ENCODE measurements at regions not wholly inside any gene's neighbourhood (a gene's known extent, or its start where the extent isn't known, plus 50 kb on each side); places are given as distances from the start of the nearest gene placed in this dataset.

GRCh38 chr9:86488794-86489193 is 134.6 kb upstream of the TUT7 start:
- Mint-ChIP-seq H3K4me3 (no peak overlapping the region), H3K27me3 (ENCODE audit: low read depth in 3 of 3) (peaks cover 2 to 4% (median 4%) of the 10 kb centered on the region in 3 donors), H3K4me1 (peaks cover 14% of the 10 kb centered on the region), H3K36me3 (peaks cover 0 to 2% of the 10 kb centered on the region in 2 donors), H3K9me3 (peaks cover 0 to 4% (median 0%) of the 10 kb centered on the region in 7 donors), H3K27ac (no peak overlapping the region)
- Histone ChIP-seq H3K4me1 (ENCODE audit: control insufficient read depth in 1 of 2, insufficient read depth in 2 of 2, low read length in 2 of 2) (peaks cover 14 to 17% of the 10 kb centered on the region in 2 donors), H3K9me3 (replicated peaks in 1 of 2; ENCODE audit: control insufficient read depth in 1 of 2, insufficient read depth in 1 of 2, low read length in 2 of 2) (no peaks in the 10 kb centered on the region), H2AFZ (ENCODE audit: insufficient read depth, low read depth, low read length, poor library complexity, severe bottlenecking) (no peak overlapping the region), H3K9ac (ENCODE audit: insufficient read depth, low read length, poor library complexity, severe bottlenecking) (no peak overlapping the region), H3K79me2 (ENCODE audit: insufficient read depth, low read length) (no peaks in the 10 kb centered on the region), H3K4me3 (replicated peaks in 1 of 3; ENCODE audit: low read depth in 2 of 3, low read length in 3 of 3) (no peak overlapping the region), H4K20me1 (ENCODE audit: insufficient read depth, low read length) (no peaks in the 10 kb centered on the region), H3K36me3 (replicated peaks in 1 of 2; ENCODE audit: control insufficient read depth in 1 of 2, insufficient read depth in 2 of 2, low read length in 2 of 2) (no peaks in the 10 kb centered on the region), H3K4me2 (replicated peaks; ENCODE audit: extremely low read depth, low read length, poor library complexity, severe bottlenecking) (no peak overlapping the region), H3K27me3 (ENCODE audit: control insufficient read depth in 2 of 2, insufficient read depth in 2 of 2, low read length in 2 of 2) (peaks cover 0 to 4% of the 10 kb centered on the region in 2 donors), H3K27ac (ENCODE audit: low read depth in 1 of 2, low read length in 2 of 2) (no peak overlapping the region)
- intact Hi-C loops (cut with micrococcal nuclease) = loop anchor here in 1 of 2 donors (5.0 kb wide), 1 partner anchor 834 kb away; no protein-coding TSS in a partner anchor
- 89% methylated on average over 3 of the region's 7 CpGs for WGBS (ENCODE audit: insufficient coverage)
- no peak for TF ChIP-seq CTCF (IDR thresholded peaks at IDR 0.05)
- DNase-seq = no peak

DNA sequence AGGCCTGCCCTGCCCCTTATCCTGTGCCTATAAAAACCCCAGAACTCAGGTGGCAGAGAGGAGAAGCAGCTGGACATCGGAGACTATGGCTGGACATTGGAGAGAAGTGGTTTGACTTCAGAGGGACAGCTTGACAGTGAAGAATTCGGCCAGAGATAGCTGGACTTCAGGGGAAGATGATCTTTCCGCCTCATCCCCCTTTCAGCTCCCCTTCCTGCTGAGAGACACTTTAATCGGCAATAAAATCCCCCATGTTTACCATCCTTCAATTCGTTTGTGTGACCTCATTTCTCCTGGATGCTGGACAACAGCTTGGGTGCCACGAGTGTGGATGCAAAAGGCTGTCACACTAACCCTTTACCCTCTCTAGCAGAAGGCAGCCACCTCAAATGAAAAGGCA is 134.1 kb upstream of the TUT7 start:
- Histone ChIP-seq H3K9ac (ENCODE audit: insufficient read depth, low read length, poor library complexity, severe bottlenecking) (no peak overlapping the region), H3K9me3 (replicated peaks in 1 of 2; ENCODE audit: control insufficient read depth in 1 of 2, insufficient read depth in 1 of 2, low read length in 2 of 2) (no peaks in the 10 kb centered on the region), H3K4me3 (replicated peaks in 1 of 3; ENCODE audit: low read depth in 2 of 3, low read length in 3 of 3) (no peak overlapping the region), H4K20me1 (ENCODE audit: insufficient read depth, low read length) (no peaks in the 10 kb centered on the region), H3K4me1 (ENCODE audit: control insufficient read depth in 1 of 2, insufficient read depth in 2 of 2, low read length in 2 of 2) (peaks cover 14 to 17% of the 10 kb centered on the region in 2 donors), H3K36me3 (replicated peaks in 1 of 2; ENCODE audit: control insufficient read depth in 1 of 2, insufficient read depth in 2 of 2, low read length in 2 of 2) (no peaks in the 10 kb centered on the region), H3K27ac (ENCODE audit: low read depth in 1 of 2, low read length in 2 of 2) (no peak overlapping the region), H3K27me3 (ENCODE audit: control insufficient read depth in 2 of 2, insufficient read depth in 2 of 2, low read length in 2 of 2) (peaks cover 0 to 4% of the 10 kb centered on the region in 2 donors), H3K4me2 (replicated peaks; ENCODE audit: extremely low read depth, low read length, poor library complexity, severe bottlenecking) (no peak overlapping the region), H3K79me2 (ENCODE audit: insufficient read depth, low read length) (no peaks in the 10 kb centered on the region), H2AFZ (ENCODE audit: insufficient read depth, low read depth, low read length, poor library complexity, severe bottlenecking) (no peak overlapping the region)
- peaks cover 2 to 4% (median 4%) of the 10 kb centered on the region in 3 donors for H3K27me3 Mint-ChIP-seq (ENCODE audit: low read depth in 3 of 3)
- H3K4me3 Mint-ChIP-seq = no peak overlapping the region
- H3K36me3 Mint-ChIP-seq = peaks cover 0 to 2% of the 10 kb centered on the region in 2 donors
- no peak for TF ChIP-seq CTCF (IDR thresholded peaks at IDR 0.05)
- DNase-seq = no peak
- 94% methylated on average over 4 of the region's 6 CpGs for WGBS (ENCODE audit: insufficient coverage)
- intact Hi-C loops (cut with micrococcal nuclease) = loop anchor here in 1 of 2 donors (5.0 kb wide), 1 partner anchor 834 kb away; no protein-coding TSS in a partner anchor
- no peaks in the 10 kb centered on the region for H3K9me3 Mint-ChIP-seq
- H3K27ac Mint-ChIP-seq = peak overlapping the region in 1 of 7 donors; percentile 62
- H3K4me1 Mint-ChIP-seq = peaks cover 14% of the 10 kb centered on the region

Data from CD14-positive monocyte (primary cell).